ENCODE measurements at regions not wholly inside any gene's neighbourhood (a gene's known extent, or its start where the extent isn't known, plus 50 kb on each side); places are given as distances from the start of the nearest gene placed in this dataset.

DNA sequence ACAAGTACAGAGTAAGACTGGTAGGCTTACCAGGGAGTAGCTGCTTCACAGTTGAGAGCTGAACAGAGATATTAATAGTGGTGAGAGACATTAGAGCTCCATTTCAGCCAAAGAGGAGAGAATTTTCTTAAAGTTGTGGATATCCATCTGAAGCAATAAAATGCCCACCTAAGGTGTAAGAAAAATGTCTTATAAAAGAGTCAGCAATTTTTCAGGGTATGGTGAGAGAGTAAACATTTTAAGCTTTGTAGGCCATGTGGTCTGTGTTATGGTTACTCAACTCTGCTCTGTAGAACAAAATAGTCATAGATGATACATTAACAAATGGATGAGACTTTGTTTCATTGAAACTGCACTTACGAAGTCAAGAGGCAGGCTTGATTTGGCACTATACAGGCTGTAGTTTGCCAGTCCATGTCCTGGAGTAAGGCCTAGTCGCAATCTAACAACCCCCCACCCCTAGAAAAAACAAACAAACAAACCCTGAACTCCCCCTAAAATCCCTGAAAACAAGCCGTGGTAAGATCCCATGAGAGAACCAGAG, 945.4 kb upstream of the SEMA6A start:
- WGBS, 2 donors, result 65% methylated on average over 3 of the region's 3 CpGs
- DNase-seq, result no peak
- H3K36me3 ChIP-seq (ENCODE audit: control insufficient read depth in 1 of 2, insufficient read depth in 2 of 2, low read length in 1 of 2), result no peaks in the 10 kb centered on the region

DNA sequence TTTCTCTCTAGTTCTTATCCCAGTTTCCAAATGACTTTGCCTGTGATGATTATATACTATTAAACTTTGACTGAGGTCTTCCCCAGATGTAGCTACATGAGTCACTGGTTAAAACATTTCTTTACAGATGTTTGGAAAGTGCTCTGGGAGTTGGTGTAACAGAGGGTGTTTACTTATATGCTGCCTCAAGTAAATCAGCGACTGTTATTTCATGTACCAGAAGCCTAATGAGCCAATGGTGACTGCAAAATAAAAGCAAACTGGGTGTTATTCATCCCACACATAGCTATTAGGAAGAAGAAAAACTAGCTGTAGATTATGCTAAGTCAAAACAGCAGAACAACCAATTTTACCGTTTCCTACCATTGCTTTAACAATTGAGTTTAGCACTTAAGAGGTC, 929.7 kb upstream of the SEMA6A start:
- Histone ChIP-seq H3K27me3 (ENCODE audit: control insufficient read depth in 1 of 2, insufficient read depth in 2 of 2, low read length in 1 of 2) (no peaks in the 10 kb centered on the region), H3K4me1 (ENCODE audit: control insufficient read depth in 1 of 2, insufficient read depth in 2 of 2, low read length in 2 of 2) (no peaks in the 10 kb centered on the region), H3K27ac (ENCODE audit: low read depth in 1 of 2, low read length in 2 of 2) (no peak overlapping the region), H3K36me3 (ENCODE audit: control insufficient read depth in 1 of 2, insufficient read depth in 2 of 2, low read length in 1 of 2) (no peaks in the 10 kb centered on the region), H3K9me3 (ENCODE audit: control insufficient read depth, low read length) (no peaks in the 10 kb centered on the region), H3K4me3 (ENCODE audit: low read length in 2 of 2) (no peak overlapping the region)
- ATAC-seq (ENCODE audit: low FRiP score), result no peak
- DNase-seq, result no peak
- intact Hi-C loops (cut with DNase I), result no loop called here
- WGBS, 2 donors, result 51 to 60% methylated on average over 2 of the region's 2 CpGs

More for the DNA sequence above, 945.4 kb upstream of the SEMA6A start:
- Histone ChIP-seq H3K4me1 (ENCODE audit: control insufficient read depth in 1 of 2, insufficient read depth in 2 of 2, low read length in 2 of 2) (no peaks in the 10 kb centered on the region), H3K4me3 (ENCODE audit: low read length in 2 of 2) (no peak overlapping the region), H3K9me3 (ENCODE audit: control insufficient read depth, low read length) (no peaks in the 10 kb centered on the region), H3K27me3 (ENCODE audit: control insufficient read depth in 1 of 2, insufficient read depth in 2 of 2, low read length in 1 of 2) (no peaks in the 10 kb centered on the region), H3K27ac (ENCODE audit: low read depth in 1 of 2, low read length in 2 of 2) (no peak overlapping the region)
- intact Hi-C loops (cut with DNase I), result no loop called here
- ATAC-seq (ENCODE audit: low FRiP score), result no peak

- H3K4me3 ChIP-seq (ENCODE audit: low read length in 2 of 2), result no peak overlapping the region
- H3K9me3 ChIP-seq (ENCODE audit: control insufficient read depth, low read length), result no peaks in the 10 kb centered on the region
- no peaks in the 10 kb centered on the region for H3K4me1 ChIP-seq (ENCODE audit: control insufficient read depth in 1 of 2, insufficient read depth in 2 of 2, low read length in 2 of 2)
- DNase-seq (no peak), ATAC-seq (ENCODE audit: low FRiP score) (no peak)
- intact Hi-C loops (cut with DNase I), result no loop called here
- H3K36me3 ChIP-seq (ENCODE audit: control insufficient read depth in 1 of 2, insufficient read depth in 2 of 2, low read length in 1 of 2), result no peaks in the 10 kb centered on the region
- WGBS, 2 donors, result 22 to 25% methylated on average over 3 of the region's 3 CpGs
- no peaks in the 10 kb centered on the region for H3K27me3 ChIP-seq (ENCODE audit: control insufficient read depth in 1 of 2, insufficient read depth in 2 of 2, low read length in 1 of 2)
- no peak overlapping the region for H3K27ac ChIP-seq (ENCODE audit: low read depth in 1 of 2, low read length in 2 of 2)
These were observed 923.0 kb upstream of the SEMA6A start for GRCh38 chr5:117497601-117498000.

GRCh38 chr5:117496801-117497200, 922.2 kb upstream of the SEMA6A start:
- WGBS, 2 donors, result 61 to 62% methylated on average over 1 of the region's 1 CpG
- intact Hi-C loops (cut with DNase I), result no loop called here
- ATAC-seq (ENCODE audit: low FRiP score), result no peak

GRCh38 chr5:117494188-117494587, 919.6 kb upstream of the SEMA6A start:
- no peak overlapping the region for H3K27ac ChIP-seq (ENCODE audit: low read depth in 1 of 2, low read length in 2 of 2)
- 68 to 70% methylated on average over 2 of the region's 2 CpGs for WGBS, 2 donors
- H3K27me3 ChIP-seq (ENCODE audit: control insufficient read depth in 1 of 2, insufficient read depth in 2 of 2, low read length in 1 of 2), result no peaks in the 10 kb centered on the region
- no peak for DNase-seq
- H3K9me3 ChIP-seq (ENCODE audit: control insufficient read depth, low read length), result no peaks in the 10 kb centered on the region
- no peaks in the 10 kb centered on the region for H3K4me1 ChIP-seq (ENCODE audit: control insufficient read depth in 1 of 2, insufficient read depth in 2 of 2, low read length in 2 of 2)
- intact Hi-C loops (cut with DNase I), result no loop called here
- ATAC-seq (ENCODE audit: low FRiP score), result no peak
- H3K4me3 ChIP-seq (ENCODE audit: low read length in 2 of 2), result no peak overlapping the region
- H3K36me3 ChIP-seq (ENCODE audit: control insufficient read depth in 1 of 2, insufficient read depth in 2 of 2, low read length in 1 of 2), result no peaks in the 10 kb centered on the region

More at GRCh38 chr5:117496801-117497200, 922.2 kb upstream of the SEMA6A start:
- no peak for DNase-seq
- Histone ChIP-seq H3K27ac (ENCODE audit: low read depth in 1 of 2, low read length in 2 of 2) (no peak overlapping the region), H3K4me3 (ENCODE audit: low read length in 2 of 2) (no peak overlapping the region), H3K36me3 (ENCODE audit: control insufficient read depth in 1 of 2, insufficient read depth in 2 of 2, low read length in 1 of 2) (no peaks in the 10 kb centered on the region), H3K9me3 (ENCODE audit: control insufficient read depth, low read length) (no peaks in the 10 kb centered on the region), H3K27me3 (ENCODE audit: control insufficient read depth in 1 of 2, insufficient read depth in 2 of 2, low read length in 1 of 2) (no peaks in the 10 kb centered on the region), H3K4me1 (ENCODE audit: control insufficient read depth in 1 of 2, insufficient read depth in 2 of 2, low read length in 2 of 2) (no peaks in the 10 kb centered on the region)

DNA sequence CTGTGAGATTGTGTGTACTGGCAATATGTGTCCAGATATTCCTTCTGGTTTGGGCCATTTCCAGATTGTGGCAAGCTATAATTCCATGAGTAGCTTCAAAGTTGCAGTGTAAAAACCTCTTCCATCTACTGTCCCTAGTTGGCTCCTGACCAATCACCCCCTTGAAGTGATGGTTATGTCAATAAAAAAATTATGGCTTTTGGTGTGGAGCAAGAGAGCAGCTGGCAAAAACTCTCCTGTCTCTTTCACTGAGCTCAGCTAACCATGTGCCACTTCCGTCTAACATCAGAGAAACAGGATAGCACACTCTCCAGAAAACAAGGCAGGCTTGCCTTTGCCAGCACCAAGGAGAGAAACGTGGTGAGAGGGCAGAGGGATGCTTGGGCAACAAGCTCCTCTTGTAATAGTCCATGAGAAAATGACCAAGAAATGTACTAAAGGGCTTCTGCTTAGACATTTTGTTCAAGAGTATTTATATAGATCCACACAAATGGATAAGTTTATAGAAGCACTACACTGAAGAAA, 914.4 kb upstream of the SEMA6A start:
- intact Hi-C loops (cut with DNase I), result no loop called here
- Histone ChIP-seq H3K36me3 (ENCODE audit: control insufficient read depth in 1 of 2, insufficient read depth in 2 of 2, low read length in 1 of 2) (no peaks in the 10 kb centered on the region), H3K27ac (ENCODE audit: low read depth in 1 of 2, low read length in 2 of 2) (no peak overlapping the region), H3K27me3 (ENCODE audit: control insufficient read depth in 1 of 2, insufficient read depth in 2 of 2, low read length in 1 of 2) (no peaks in the 10 kb centered on the region), H3K4me3 (ENCODE audit: low read length in 2 of 2) (no peak overlapping the region), H3K9me3 (ENCODE audit: control insufficient read depth, low read length) (no peaks in the 10 kb centered on the region), H3K4me1 (ENCODE audit: control insufficient read depth in 1 of 2, insufficient read depth in 2 of 2, low read length in 2 of 2) (no peaks in the 10 kb centered on the region)
- ATAC-seq (ENCODE audit: low FRiP score), result no peak
- WGBS, 2 donors, result 25 to 29% methylated on average over 2 of the region's 2 CpGs
- no peak for DNase-seq

GRCh38 chr5:117487556-117487955, 912.9 kb upstream of the SEMA6A start:
- Histone ChIP-seq H3K27ac (ENCODE audit: low read depth in 1 of 2, low read length in 2 of 2) (no peak overlapping the region), H3K4me1 (ENCODE audit: control insufficient read depth in 1 of 2, insufficient read depth in 2 of 2, low read length in 2 of 2) (no peaks in the 10 kb centered on the region), H3K36me3 (ENCODE audit: control insufficient read depth in 1 of 2, insufficient read depth in 2 of 2, low read length in 1 of 2) (no peaks in the 10 kb centered on the region), H3K27me3 (ENCODE audit: control insufficient read depth in 1 of 2, insufficient read depth in 2 of 2, low read length in 1 of 2) (no peaks in the 10 kb centered on the region), H3K4me3 (ENCODE audit: low read length in 2 of 2) (no peak overlapping the region), H3K9me3 (ENCODE audit: control insufficient read depth, low read length) (peaks cover 2% of the 10 kb centered on the region)
- WGBS, 2 donors, result 89 to 90% methylated on average over 4 of the region's 4 CpGs
- DNase-seq, result no peak
- intact Hi-C loops (cut with DNase I), result no loop called here
- no peak for ATAC-seq (ENCODE audit: low FRiP score)

DNA sequence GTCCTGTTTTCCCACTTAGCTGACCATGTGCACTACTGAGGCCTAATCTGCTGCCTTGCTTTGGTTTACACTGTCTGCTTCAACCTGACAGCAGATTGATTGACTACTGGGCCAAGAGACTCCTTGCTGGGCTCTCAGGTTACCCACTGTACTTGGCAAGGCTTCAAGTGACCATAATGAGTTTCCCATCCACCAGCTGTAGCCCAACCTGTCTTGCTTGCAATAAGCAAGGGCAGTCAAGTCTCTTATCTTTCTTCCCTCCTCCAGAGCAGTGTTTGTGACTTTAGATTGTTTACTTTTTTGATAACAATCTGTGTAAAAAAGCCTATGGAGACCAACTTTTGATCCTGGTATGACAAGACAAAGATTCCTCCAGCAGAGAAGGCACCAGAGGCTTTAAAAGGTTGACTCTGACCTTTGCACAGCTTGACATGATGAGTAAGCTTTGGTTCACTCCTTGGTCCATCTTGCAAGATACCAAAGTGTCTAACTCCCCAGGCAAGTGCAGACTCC, 912.3 kb upstream of the SEMA6A start:
- intact Hi-C loops (cut with DNase I), result no loop called here
- Histone ChIP-seq H3K36me3 (ENCODE audit: control insufficient read depth in 1 of 2, insufficient read depth in 2 of 2, low read length in 1 of 2) (no peaks in the 10 kb centered on the region), H3K4me3 (ENCODE audit: low read length in 2 of 2) (no peak overlapping the region), H3K27ac (ENCODE audit: low read depth in 1 of 2, low read length in 2 of 2) (no peak overlapping the region), H3K4me1 (ENCODE audit: control insufficient read depth in 1 of 2, insufficient read depth in 2 of 2, low read length in 2 of 2) (no peaks in the 10 kb centered on the region), H3K9me3 (ENCODE audit: control insufficient read depth, low read length) (peaks cover 2% of the 10 kb centered on the region), H3K27me3 (ENCODE audit: control insufficient read depth in 1 of 2, insufficient read depth in 2 of 2, low read length in 1 of 2) (no peaks in the 10 kb centered on the region)
- DNase-seq (no peak), ATAC-seq (ENCODE audit: low FRiP score) (no peak)

DNA sequence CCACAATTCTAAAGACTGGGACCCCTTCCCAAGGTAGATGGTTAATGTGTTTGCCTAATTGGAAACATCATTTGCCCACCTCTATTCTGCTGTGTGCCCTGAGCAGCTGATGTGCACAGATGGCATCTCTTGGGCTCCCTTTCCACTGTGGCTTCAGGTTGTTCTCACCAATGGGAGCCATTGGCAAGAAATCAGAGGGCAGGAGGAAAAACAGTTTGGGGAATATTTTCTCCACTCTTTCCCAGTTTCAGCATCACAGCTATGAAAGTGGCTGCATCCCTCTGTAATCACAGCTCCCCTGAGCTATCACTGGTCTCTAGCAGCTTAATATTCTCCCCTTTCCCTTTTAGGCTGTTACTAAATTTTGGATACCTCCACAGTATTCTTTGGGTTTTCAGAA, 911.6 kb upstream of the SEMA6A start:
- Histone ChIP-seq H3K27ac (ENCODE audit: low read depth in 1 of 2, low read length in 2 of 2) (no peak overlapping the region), H3K4me3 (ENCODE audit: low read length in 2 of 2) (no peak overlapping the region), H3K27me3 (ENCODE audit: control insufficient read depth in 1 of 2, insufficient read depth in 2 of 2, low read length in 1 of 2) (no peaks in the 10 kb centered on the region), H3K4me1 (ENCODE audit: control insufficient read depth in 1 of 2, insufficient read depth in 2 of 2, low read length in 2 of 2) (no peaks in the 10 kb centered on the region), H3K9me3 (ENCODE audit: control insufficient read depth, low read length) (peaks cover 2% of the 10 kb centered on the region), H3K36me3 (ENCODE audit: control insufficient read depth in 1 of 2, insufficient read depth in 2 of 2, low read length in 1 of 2) (no peaks in the 10 kb centered on the region)
- no peak for ATAC-seq (ENCODE audit: low FRiP score)
- intact Hi-C loops (cut with DNase I), result no loop called here
- DNase-seq, result no peak

All from aorta (tissue), 5 donors.